ENCODE measurements at regions not wholly inside any gene's neighbourhood (a gene's known extent, or its start where the extent isn't known, plus 50 kb on each side); places are given as distances from the start of the nearest gene placed in this dataset.

DNA sequence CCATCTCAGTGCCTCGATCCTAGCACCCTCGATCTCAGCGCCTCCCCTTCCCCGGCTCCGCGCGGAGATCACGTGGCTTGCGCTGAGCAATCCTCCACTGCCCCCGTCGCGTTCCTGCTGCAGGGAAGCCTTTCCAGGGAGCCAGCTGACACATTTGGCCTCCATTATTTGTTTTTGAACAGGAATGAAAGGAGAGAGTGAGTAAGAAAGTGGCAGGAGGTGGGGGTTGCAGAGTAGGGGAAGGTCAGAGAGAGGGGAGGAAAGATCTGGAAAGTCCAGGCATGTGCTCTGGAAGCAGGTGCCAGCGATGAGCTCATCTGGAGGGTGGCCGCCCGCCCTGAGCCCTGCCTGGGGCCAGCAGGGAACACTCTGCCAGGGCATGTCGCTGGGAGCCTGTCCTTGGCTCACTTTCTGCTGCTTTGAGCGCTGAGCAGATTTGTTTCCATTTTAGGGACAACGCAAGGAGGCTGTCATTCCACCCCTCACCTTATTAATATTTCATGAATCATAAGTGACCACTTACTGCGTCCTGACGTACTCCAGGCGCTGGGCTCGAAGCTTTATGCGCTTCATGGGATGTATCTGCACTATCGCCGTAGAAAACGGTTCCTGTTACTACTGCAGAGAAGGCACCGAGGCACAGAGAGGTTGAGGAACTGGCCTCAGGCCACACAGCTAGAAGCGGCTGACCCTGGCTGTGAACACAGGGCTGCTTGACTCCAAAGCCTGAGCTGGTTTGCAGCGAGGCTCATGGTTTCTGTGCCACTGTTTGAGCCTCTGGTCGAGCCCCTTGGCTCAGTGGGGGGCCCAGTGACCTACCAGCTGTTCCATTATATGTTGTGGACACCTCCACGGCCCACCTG lies 283.1 kb downstream of the SEC14L1 start:
- Histone ChIP-seq H3K27me3 (ENCODE audit: control insufficient read depth, low read length) (no peaks in the 10 kb centered on the region), H3K4me2 (ENCODE audit: low read length) (no peak overlapping the region), H3K9me3 (ENCODE audit: control insufficient read depth, insufficient read depth, low read length) (no peaks in the 10 kb centered on the region), H3K4me1 (ENCODE audit: control insufficient read depth, low read length) (peaks cover 72% of the 10 kb centered on the region), H3K9me2 (replicated peaks; ENCODE audit: control insufficient read depth, low read length) (no peaks in the 10 kb centered on the region), H4K20me1 (ENCODE audit: control insufficient read depth, insufficient read depth, low read depth, low read length) (no peaks in the 10 kb centered on the region), H3K79me2 (ENCODE audit: control insufficient read depth, low read length) (no peaks in the 10 kb centered on the region), H3F3A (ENCODE audit: control insufficient read depth, insufficient read depth) (peaks cover 3% of the 10 kb centered on the region), H3K27ac (ENCODE audit: low read depth, low read length) (no peak overlapping the region), H3K4me3 (ENCODE audit: low read length) (no peak overlapping the region), H3K36me3 (ENCODE audit: control insufficient read depth, low read length) (no peaks in the 10 kb centered on the region)
- TF ChIP-seq, protein P1, sequence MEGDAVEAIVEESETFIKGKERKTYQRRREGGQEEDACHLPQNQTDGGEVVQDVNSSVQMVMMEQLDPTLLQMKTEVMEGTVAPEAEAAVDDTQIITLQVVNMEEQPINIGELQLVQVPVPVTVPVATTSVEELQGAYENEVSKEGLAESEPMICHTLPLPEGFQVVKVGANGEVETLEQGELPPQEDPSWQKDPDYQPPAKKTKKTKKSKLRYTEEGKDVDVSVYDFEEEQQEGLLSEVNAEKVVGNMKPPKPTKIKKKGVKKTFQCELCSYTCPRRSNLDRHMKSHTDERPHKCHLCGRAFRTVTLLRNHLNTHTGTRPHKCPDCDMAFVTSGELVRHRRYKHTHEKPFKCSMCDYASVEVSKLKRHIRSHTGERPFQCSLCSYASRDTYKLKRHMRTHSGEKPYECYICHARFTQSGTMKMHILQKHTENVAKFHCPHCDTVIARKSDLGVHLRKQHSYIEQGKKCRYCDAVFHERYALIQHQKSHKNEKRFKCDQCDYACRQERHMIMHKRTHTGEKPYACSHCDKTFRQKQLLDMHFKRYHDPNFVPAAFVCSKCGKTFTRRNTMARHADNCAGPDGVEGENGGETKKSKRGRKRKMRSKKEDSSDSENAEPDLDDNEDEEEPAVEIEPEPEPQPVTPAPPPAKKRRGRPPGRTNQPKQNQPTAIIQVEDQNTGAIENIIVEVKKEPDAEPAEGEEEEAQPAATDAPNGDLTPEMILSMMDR (IDR thresholded peaks at IDR 0.05; ENCODE audit: low read depth, low read length, poor library complexity, severe bottlenecking), result no peak
- no peak for TF ChIP-seq EZH2phosphoT487 (IDR thresholded peaks at IDR 0.05; ENCODE audit: borderline replicate concordance, low read length)

DNA sequence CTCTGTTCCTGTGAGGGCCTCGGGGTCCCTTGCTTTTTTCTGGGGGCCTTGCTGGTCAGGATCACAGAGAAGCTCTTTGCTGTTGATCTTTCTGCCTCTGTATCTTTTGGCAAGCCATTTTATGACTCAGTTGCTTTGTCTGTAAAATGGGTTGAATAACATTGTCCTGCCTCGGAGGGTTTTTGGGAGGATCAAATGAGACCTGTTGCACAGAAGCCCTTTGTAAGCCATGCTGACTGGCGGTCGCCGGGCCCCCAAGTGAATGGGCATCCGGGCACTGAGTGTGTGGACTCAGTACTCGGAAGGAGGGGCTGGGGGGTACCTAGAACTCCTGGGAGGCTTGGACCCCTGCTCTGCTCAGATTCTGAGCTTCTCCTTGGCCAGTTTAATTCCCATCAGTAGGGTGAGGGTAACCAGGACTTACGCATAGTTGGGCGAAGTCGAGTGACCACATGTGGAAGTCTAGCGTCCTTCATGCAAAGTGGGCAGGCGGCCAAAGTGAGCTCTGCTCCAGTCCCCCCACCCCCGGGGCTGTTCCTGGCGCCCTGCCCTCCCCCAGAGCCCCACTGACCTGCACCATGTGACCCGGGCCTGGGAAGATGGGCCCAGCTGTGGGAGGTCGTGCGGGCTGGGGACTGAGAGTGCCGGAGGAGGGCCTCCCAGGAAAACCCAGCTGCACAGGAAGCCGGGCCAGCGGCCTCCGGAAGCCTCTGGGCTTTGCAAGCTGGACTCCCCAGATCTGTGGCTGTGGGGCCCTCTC lies 284.0 kb downstream of the SEC14L1 start:
- no peak for TF ChIP-seq EZH2phosphoT487 (IDR thresholded peaks at IDR 0.05; ENCODE audit: borderline replicate concordance, low read length)
- TF ChIP-seq, protein P1 (IDR thresholded peaks at IDR 0.05; ENCODE audit: low read depth, low read length, poor library complexity, severe bottlenecking), result no peak

DNA sequence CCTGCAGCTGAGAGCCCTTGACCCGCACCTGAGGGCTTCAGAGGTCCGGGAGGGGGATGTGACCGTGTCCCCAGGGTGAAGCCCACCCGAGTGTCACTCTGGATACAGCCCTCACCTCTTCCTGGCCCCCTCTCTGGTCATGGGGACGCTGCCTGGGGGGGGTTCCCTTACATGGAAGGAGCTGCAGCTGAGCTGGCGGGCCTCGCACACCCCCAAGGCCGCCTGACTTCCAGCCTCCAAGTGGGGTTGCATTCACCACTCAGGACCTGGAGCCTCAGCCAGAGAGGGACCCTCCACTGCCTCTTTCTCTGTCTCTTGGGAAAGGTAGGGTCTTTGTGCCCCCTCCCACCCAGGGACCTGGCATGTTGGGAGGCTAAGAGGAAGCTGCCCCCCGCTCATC lies 284.6 kb downstream of the SEC14L1 start:
- Histone ChIP-seq H3K79me2 (ENCODE audit: control insufficient read depth, low read length) (peaks cover 9% of the 10 kb centered on the region), H3K4me3 (ENCODE audit: low read length) (no peak overlapping the region), H3K9me3 (ENCODE audit: control insufficient read depth, insufficient read depth, low read length) (no peaks in the 10 kb centered on the region), H3F3A (ENCODE audit: control insufficient read depth, insufficient read depth) (peaks cover 3% of the 10 kb centered on the region), H3K27ac (ENCODE audit: low read depth, low read length) (no peak overlapping the region), H3K27me3 (ENCODE audit: control insufficient read depth, low read length) (no peaks in the 10 kb centered on the region), H4K20me1 (ENCODE audit: control insufficient read depth, insufficient read depth, low read depth, low read length) (no peaks in the 10 kb centered on the region), H3K4me1 (ENCODE audit: control insufficient read depth, low read length) (peaks cover 78% of the 10 kb centered on the region), H3K36me3 (ENCODE audit: control insufficient read depth, low read length) (no peaks in the 10 kb centered on the region), H3K9me2 (replicated peaks; ENCODE audit: control insufficient read depth, low read length) (no peaks in the 10 kb centered on the region), H3K4me2 (ENCODE audit: low read length) (peak overlapping the region; percentile 29; the same call in 1 of the 2 replicates)
- TF ChIP-seq EZH2phosphoT487 (IDR thresholded peaks at IDR 0.05; ENCODE audit: borderline replicate concordance, low read length), result no peak
- TF ChIP-seq, protein P1 (IDR thresholded peaks at IDR 0.05; ENCODE audit: low read depth, low read length, poor library complexity, severe bottlenecking), result no peak

More for the DNA sequence above, 284.0 kb downstream of the SEC14L1 start:
- H3K27ac ChIP-seq (ENCODE audit: low read depth, low read length), result no peak overlapping the region
- H3K36me3 ChIP-seq (ENCODE audit: control insufficient read depth, low read length), result no peaks in the 10 kb centered on the region
- H3K4me1 ChIP-seq (ENCODE audit: control insufficient read depth, low read length), result peaks cover 78% of the 10 kb centered on the region
- peaks cover 3% of the 10 kb centered on the region for H3F3A ChIP-seq (ENCODE audit: control insufficient read depth, insufficient read depth)
- H3K4me2 ChIP-seq (ENCODE audit: low read length), result peak overlapping the region; percentile 29; the same call in 1 of the 2 replicates
- H3K27me3 ChIP-seq (ENCODE audit: control insufficient read depth, low read length), result no peaks in the 10 kb centered on the region
- no peaks in the 10 kb centered on the region for H3K9me3 ChIP-seq (ENCODE audit: control insufficient read depth, insufficient read depth, low read length)
- peaks cover 4% of the 10 kb centered on the region for H3K79me2 ChIP-seq (ENCODE audit: control insufficient read depth, low read length)
- H3K9me2 ChIP-seq (replicated peaks; ENCODE audit: control insufficient read depth, low read length), result no peaks in the 10 kb centered on the region
- no peak overlapping the region for H3K4me3 ChIP-seq (ENCODE audit: low read length)
- H4K20me1 ChIP-seq (ENCODE audit: control insufficient read depth, insufficient read depth, low read depth, low read length), result no peaks in the 10 kb centered on the region
